ENCODE measurements at regions not wholly inside any gene's neighbourhood (a gene's known extent, or its start where the extent isn't known, plus 50 kb on each side); places are given as distances from the start of the nearest gene placed in this dataset.

DNA sequence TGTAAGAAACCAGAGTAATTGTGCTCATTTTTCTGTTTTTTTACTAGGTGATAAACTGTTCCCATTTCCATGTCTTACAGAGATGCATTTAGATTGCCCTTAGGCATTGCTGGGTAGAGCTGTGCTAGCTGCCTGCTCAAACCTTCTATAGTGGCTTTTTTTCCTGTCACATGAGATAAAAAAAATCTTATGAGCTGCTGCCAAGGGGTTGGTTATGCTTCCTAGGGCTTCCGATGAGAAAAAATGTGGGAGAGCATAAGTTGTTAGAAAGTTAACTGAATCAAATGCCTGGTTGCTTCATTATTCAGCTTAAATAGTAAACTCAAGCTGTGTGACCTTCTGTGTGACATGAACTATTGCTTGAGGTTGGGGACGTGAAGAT, 50.0 kb upstream of the NOX3 start:
- TF ChIP-seq CTCF (IDR thresholded peaks at IDR 0.05) (no peak), EP300 (IDR thresholded peaks at IDR 0.05) (no peak), POLR2AphosphoS5 (IDR thresholded peaks at IDR 0.05) (no peak), POLR2A (IDR thresholded peaks at IDR 0.05) (no peak)

All from stomach (tissue), 4 donors.